HepG2 (cell line): ENCODE measurements at regions not wholly inside any gene's neighbourhood (a gene's known extent, or its start where the extent isn't known, plus 50 kb on each side); places are given as distances from the start of the nearest gene placed in this dataset.

ENCODE experiments used
- ATAC-seq: fragments of 200-7000 bp; cut with Tn5 transposase; 3 replicates; pipeline ENCODE4 v1.9.1; 2020; ENCODE audit warnings: mild to moderate bottlenecking, moderate library complexity
- BruUV-seq: library from RNA; stranded (reverse); fragments of 400-500 nt; replicated peaks from 2 replicates; lab custom pipeline; 2021; lab: Mats Ljungman, UMichigan
- CTCF ChIA-PET: fragments of 300-600 bp; formaldehyde crosslinking; extraction: SDS; loops from one replicate; lab custom pipeline; 2021; ENCODE audit warnings: low total read pairs, inconsistent platforms, low intra/inter-chr PET ratio; lab: Yijun Ruan, JAX
- POLR2A ChIA-PET: fragments of 350-600 bp; sonication (Branson Sonifier 250); formaldehyde crosslinking; loops from one replicate; lab custom pipeline; 2020; ENCODE audit warnings: antibody characterized with exemption, inconsistent platforms; lab: Yijun Ruan, JAX
- DNase-seq: peaks from one replicate; pipeline ENCODE4 v3.0.0-alpha.2; 2015; ENCODE audit warnings: low spot score
- FAIRE-seq: peaks from 3 replicates; lab custom pipeline; 2011; peaks lifted over from hg19 to GRCh38; lab: Jason Lieb, UNC
- H2AFZ ChIP-seq: one replicate; pipeline ENCODE4 v1.6.1; 2011; ENCODE audit warnings: low read length, inconsistent platforms
- H3K27ac ChIP-seq: fragments of 300-600 bp; 3 replicates; pipeline ENCODE4 v1.8.0; 2011; ENCODE audit warnings: mixed run types, mild to moderate bottlenecking, mixed read lengths, low read length, inconsistent platforms; ENCODE audit not compliant: insufficient read depth; ENCODE audit errors: extremely low read length
- H3K27me3 ChIP-seq, 2 experiments: fragments of 200-600 bp in 1 of 2; 2 replicates in 1 of 2; 3 replicates in 1 of 2; pipeline versions ENCODE4 v1.6.0 to v1.8.0; 2011; ENCODE audit warnings: low read length in 2 of 2, mild to moderate bottlenecking in 2 of 2, moderate library complexity in 2 of 2, inconsistent platforms in 1 of 2; ENCODE audit not compliant: insufficient read depth in 2 of 2, control insufficient read depth in 1 of 2
- H3K36me3 ChIP-seq, 2 experiments: fragments of 200-600 bp in 1 of 2; replicated peaks in 1 of 2; 2 replicates in 1 of 2; 3 replicates in 1 of 2; pipeline versions ENCODE4 v1.5.1 to v1.8.0; 2011; ENCODE audit warnings: low read length in 2 of 2, inconsistent platforms in 1 of 2; ENCODE audit not compliant: insufficient read depth in 2 of 2, control insufficient read depth in 1 of 2
- H3K4me1 ChIP-seq: 2 replicates; pipeline ENCODE4 v1.5.1; 2012; ENCODE audit warnings: low read length, inconsistent platforms; ENCODE audit not compliant: insufficient read depth
- H3K4me2 ChIP-seq: 2 replicates; pipeline ENCODE4 v1.6.0; 2011; ENCODE audit warnings: low read depth, low read length, inconsistent platforms
- H3K4me3 ChIP-seq, 3 experiments: fragments of 200-600 bp in 1 of 3; sonication (generic), shearing (Covaris generic) in 1 of 3; replicated peaks in 1 of 3; 2 replicates each; pipeline ENCODE4 v1.5.1; 2011 to 2016; ENCODE audit warnings: low read length in 3 of 3, inconsistent platforms in 2 of 3, low read depth in 2 of 3, mild to moderate bottlenecking in 2 of 3, control low read depth in 1 of 3, mixed read lengths in 1 of 3; ENCODE audit not compliant: insufficient read depth in 1 of 3
- H3K79me2 ChIP-seq: one replicate; pipeline ENCODE4 v1.6.1; 2011; ENCODE audit warnings: low read length, inconsistent platforms; ENCODE audit not compliant: insufficient read depth
- H3K9ac ChIP-seq: 2 replicates; pipeline ENCODE4 v1.6.0; 2011; ENCODE audit warnings: mild to moderate bottlenecking, low read depth, low read length, inconsistent platforms; ENCODE audit not compliant: insufficient read depth
- H3K9me3 ChIP-seq: 2 replicates; pipeline ENCODE4 v1.5.1; 2012; ENCODE audit warnings: mild to moderate bottlenecking, low read length
- H4K20me1 ChIP-seq: 2 replicates; pipeline ENCODE4 v1.6.0; 2011; ENCODE audit warnings: inconsistent platforms, mild to moderate bottlenecking, low read length, moderate library complexity; ENCODE audit not compliant: insufficient read depth
- CENPX ChIP-seq: sonication (generic); formaldehyde crosslinking; IDR thresholded peaks from 2 replicates; pipeline ENCODE4 v1.9.0; 2021; ENCODE audit warnings: mild to moderate bottlenecking, missing genetic modification reagents, moderate library complexity
- GPN1 ChIP-seq: sonication (generic); formaldehyde crosslinking; IDR thresholded peaks from 2 replicates; pipeline ENCODE4 v1.5.1; 2020; ENCODE audit warnings: missing genetic modification reagents, borderline replicate concordance
- HIVEP1 ChIP-seq: sonication (generic); formaldehyde crosslinking; IDR thresholded peaks from 2 replicates; pipeline ENCODE4 v1.4.0; 2020; ENCODE audit warnings: mild to moderate bottlenecking, missing genetic modification reagents
- MZF1 ChIP-seq: sonication (generic); formaldehyde crosslinking; IDR thresholded peaks from 2 replicates; pipeline ENCODE4 v1.8.1; 2023; ENCODE audit warnings: mild to moderate bottlenecking, missing genetic modification reagents, borderline replicate concordance
- SNAPC5 ChIP-seq: sonication (generic); formaldehyde crosslinking; IDR thresholded peaks from 2 replicates; pipeline ENCODE4 v1.8.1; 2023; ENCODE audit warnings: mild to moderate bottlenecking, missing genetic modification reagents, borderline replicate concordance
- SRF ChIP-seq: IDR thresholded peaks from 2 replicates; pipeline ENCODE4 v1.6.1; 2011; ENCODE audit warnings: mild to moderate bottlenecking, low read depth, low read length, moderate library complexity
- TAF15 ChIP-seq: fragments of 200-400 bp; formaldehyde crosslinking; IDR thresholded peaks from one replicate; pipeline ENCODE4 v1.6.1; 2018; ENCODE audit warnings: mild to moderate bottlenecking, low read depth, low read length; ENCODE audit not compliant: poor library complexity, severe bottlenecking
- TFDP1 ChIP-seq: IDR thresholded peaks from 2 replicates; pipeline ENCODE4 v1.6.1; 2016; ENCODE audit warnings: missing compliant biosample characterization, missing genetic modification reagents, borderline replicate concordance
- TOPORS ChIP-seq: sonication (generic); formaldehyde crosslinking; IDR thresholded peaks from 2 replicates; pipeline ENCODE4 v1.8.0; 2023; ENCODE audit warnings: mild to moderate bottlenecking, missing genetic modification reagents
- ZGPAT ChIP-seq: IDR thresholded peaks from 2 replicates; pipeline ENCODE4 v1.6.1; 2016; ENCODE audit warnings: mild to moderate bottlenecking
- ZNF343 ChIP-seq: sonication (generic); formaldehyde crosslinking; IDR thresholded peaks from 2 replicates; pipeline ENCODE4 v1.4.0; 2020; ENCODE audit warnings: mild to moderate bottlenecking, missing genetic modification reagents
- ZNF562 ChIP-seq: sonication (generic); formaldehyde crosslinking; IDR thresholded peaks from 2 replicates; pipeline ENCODE4 v1.8.0; 2022; ENCODE audit warnings: missing genetic modification reagents, borderline replicate concordance
- WGBS: methylation state at CpG from one replicate; pipeline ENCODE4 v1.1.6; 2017; ENCODE audit warnings: low lambda C conversion rate; 5-methylcytosine and 5-hydroxymethylcytosine counted together
- in situ Hi-C: cut with HindIII; loops from 2 replicates; pipeline ENCODE4 v1.10.0; 2017; ENCODE audit warnings: low pct_unique_long_range_greater_than_20kb; ENCODE audit not compliant: extremely low pct_ligation_motif_present
- intact Hi-C: fragments of 100-400 bp; cut with micrococcal nuclease; formaldehyde crosslinking; loops from one replicate; pipeline ENCODE4 v1.10.0; 2022; ENCODE audit not compliant: unreplicated experiment
- TF ChIP-seq, protein P1 (sequence below), 2 experiments: sonication (generic) in 1 of 2; formaldehyde crosslinking in 1 of 2; IDR thresholded peaks; 2 replicates each; pipeline versions ENCODE4 v1.6.1 to v1.9.0; 2014 to 2022; ENCODE audit warnings: antibody characterized with exemption in 1 of 2, borderline replicate concordance in 1 of 2, inconsistent platforms in 1 of 2, low read depth in 1 of 2, missing genetic modification reagents in 1 of 2

- ChIA-PET POLR2A (no interaction called here), CTCF (no interaction called here)
- Histone ChIP-seq H3K4me1 (no peaks in the 10 kb centered on the region), H3K27ac (no peak overlapping the region), H3K27me3 (no peaks in the 10 kb centered on the region), H3K9ac (no peak overlapping the region), H3K36me3 (no peaks in the 10 kb centered on the region), H3K79me2 (no peaks in the 10 kb centered on the region), H4K20me1 (no peaks in the 10 kb centered on the region), H3K4me3 (no peak overlapping the region), H3K9me3 (no peaks in the 10 kb centered on the region), H3K4me2 (no peak overlapping the region), H2AFZ (no peak overlapping the region)
- FAIRE-seq = no peak
- no TSS peak for BruUV-seq
- no peak for DNase-seq
- 18% methylated on average over 6 of the region's 6 CpGs for WGBS
- ATAC-seq = no peak
- intact Hi-C loops = no loop called here
- in situ Hi-C loops = no loop called here
- TF ChIP-seq GPN1 (CRISPR knock-in tag) (no peak), HIVEP1 (CRISPR knock-in tag) (no peak), TAF15 (no peak), SNAPC5 (no peak), ZGPAT (CRISPR knock-in tag) (no peak), ZNF562 (CRISPR knock-in tag) (no peak), SRF (no peak), TFDP1 (no peak), MZF1 (no peak), CENPX (CRISPR knock-in tag) (no peak), ZNF343 (no peak), TOPORS (CRISPR knock-in tag) (no peak)
- TF ChIP-seq, protein P1, sequence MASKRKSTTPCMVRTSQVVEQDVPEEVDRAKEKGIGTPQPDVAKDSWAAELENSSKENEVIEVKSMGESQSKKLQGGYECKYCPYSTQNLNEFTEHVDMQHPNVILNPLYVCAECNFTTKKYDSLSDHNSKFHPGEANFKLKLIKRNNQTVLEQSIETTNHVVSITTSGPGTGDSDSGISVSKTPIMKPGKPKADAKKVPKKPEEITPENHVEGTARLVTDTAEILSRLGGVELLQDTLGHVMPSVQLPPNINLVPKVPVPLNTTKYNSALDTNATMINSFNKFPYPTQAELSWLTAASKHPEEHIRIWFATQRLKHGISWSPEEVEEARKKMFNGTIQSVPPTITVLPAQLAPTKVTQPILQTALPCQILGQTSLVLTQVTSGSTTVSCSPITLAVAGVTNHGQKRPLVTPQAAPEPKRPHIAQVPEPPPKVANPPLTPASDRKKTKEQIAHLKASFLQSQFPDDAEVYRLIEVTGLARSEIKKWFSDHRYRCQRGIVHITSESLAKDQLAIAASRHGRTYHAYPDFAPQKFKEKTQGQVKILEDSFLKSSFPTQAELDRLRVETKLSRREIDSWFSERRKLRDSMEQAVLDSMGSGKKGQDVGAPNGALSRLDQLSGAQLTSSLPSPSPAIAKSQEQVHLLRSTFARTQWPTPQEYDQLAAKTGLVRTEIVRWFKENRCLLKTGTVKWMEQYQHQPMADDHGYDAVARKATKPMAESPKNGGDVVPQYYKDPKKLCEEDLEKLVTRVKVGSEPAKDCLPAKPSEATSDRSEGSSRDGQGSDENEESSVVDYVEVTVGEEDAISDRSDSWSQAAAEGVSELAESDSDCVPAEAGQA (IDR thresholded peaks at IDR 0.05; ENCODE audit: low read depth) = no peak
- TF ChIP-seq, protein P1 (CRISPR knock-in tag; IDR thresholded peaks at IDR 0.05; ENCODE audit: borderline replicate concordance) = no peak
Observed at GRCh38 chr5:97737608-97738007, 554.6 kb upstream of the RIOK2 start.
